ENCODE measurements at regions not wholly inside any gene's neighbourhood (a gene's known extent, or its start where the extent isn't known, plus 50 kb on each side); places are given as distances from the start of the nearest gene placed in this dataset.

GRCh38 chr2:239500574-239501550 is 100.0 kb upstream of the HDAC4 start:
- no peak for DNase-seq (ENCODE audit: low read depth in 2 of 2)

GRCh38 chr2:239499726-239500573 is 99.1 kb upstream of the HDAC4 start:
- DNase-seq (ENCODE audit: low read depth in 2 of 2) = no peak

- no peak for DNase-seq (ENCODE audit: low read depth in 2 of 2)
Observed at GRCh38 chr2:239498981-239499634, 98.3 kb upstream of the HDAC4 start.

GRCh38 chr2:239498576-239498975 is 97.8 kb upstream of the HDAC4 start:
- no peak for DNase-seq (ENCODE audit: low read depth in 2 of 2)

GRCh38 chr2:239496700-239497099 is 95.9 kb upstream of the HDAC4 start:
- no peak for DNase-seq (ENCODE audit: low read depth in 2 of 2)

- DNase-seq (ENCODE audit: low read depth in 2 of 2) = no peak
Observed at GRCh38 chr2:239495791-239496233, 95.0 kb upstream of the HDAC4 start.

GRCh38 chr2:239495175-239495574 is 94.4 kb upstream of the HDAC4 start:
- no peak for DNase-seq (ENCODE audit: low read depth in 2 of 2)

GRCh38 chr2:239494578-239494977 is 93.8 kb upstream of the HDAC4 start:
- no peak for DNase-seq (ENCODE audit: low read depth in 2 of 2)

GRCh38 chr2:239489481-239489880 is 88.7 kb upstream of the HDAC4 start:
- no peak for DNase-seq (ENCODE audit: low read depth in 2 of 2)

- no peak for DNase-seq (ENCODE audit: low read depth in 2 of 2)
Observed at GRCh38 chr2:239488125-239488524, 87.3 kb upstream of the HDAC4 start.

- DNase-seq (ENCODE audit: low read depth in 2 of 2) = no peak
Observed at GRCh38 chr2:239487272-239487671, 86.5 kb upstream of the HDAC4 start.

- DNase-seq (ENCODE audit: low read depth in 2 of 2) = no peak
Observed at GRCh38 chr2:239485622-239486021, 84.8 kb upstream of the HDAC4 start.

GRCh38 chr2:239484571-239485355 is 83.9 kb upstream of the HDAC4 start:
- no peak for DNase-seq (ENCODE audit: low read depth in 2 of 2)

- no peak for DNase-seq (ENCODE audit: low read depth in 2 of 2)
Observed at GRCh38 chr2:239482778-239483712, 82.2 kb upstream of the HDAC4 start.

GRCh38 chr2:239479471-239479870 is 78.7 kb upstream of the HDAC4 start:
- DNase-seq (ENCODE audit: low read depth in 2 of 2) = no peak

GRCh38 chr2:239477591-239477990 is 76.8 kb upstream of the HDAC4 start:
- no peak for DNase-seq (ENCODE audit: low read depth in 2 of 2)

- DNase-seq (ENCODE audit: low read depth in 2 of 2) = no peak
Observed at GRCh38 chr2:239476757-239477585, 76.2 kb upstream of the HDAC4 start.

GRCh38 chr2:239476029-239476756 is 75.4 kb upstream of the HDAC4 start:
- no peak for DNase-seq (ENCODE audit: low read depth in 2 of 2)
